Upper lobe of left lung (tissue), 4 donors: ENCODE measurements at regions not wholly inside any gene's neighbourhood (a gene's known extent, or its start where the extent isn't known, plus 50 kb on each side); places are given as distances from the start of the nearest gene placed in this dataset.

Experiments
- CTCF ChIP-seq, 6 experiments: fragments of 450-650 bp in 4 of 6; fragments of 200-600 bp in 2 of 6; sonication (generic) in 2 of 6; IDR thresholded peaks; one replicate each; pipeline ENCODE4 v1.5.1; 2016 to 2019; ENCODE audit warnings: antibody characterized with exemption in 6 of 6
- EP300 ChIP-seq, 4 donors: sonication (generic); formaldehyde crosslinking; IDR thresholded peaks; one replicate each; pipeline ENCODE4 v1.5.1; 2017; ENCODE audit warnings: antibody characterized with exemption in 4 of 4, control low read depth in 2 of 4
- POLR2A ChIP-seq, 4 donors: fragments of 450-650 bp; IDR thresholded peaks; one replicate each; pipeline ENCODE4 v1.5.1; 2016 to 2017; ENCODE audit warnings: antibody characterized with exemption in 4 of 4, mild to moderate bottlenecking in 2 of 4
- POLR2AphosphoS5 ChIP-seq, 2 donors: sonication (generic); formaldehyde crosslinking; IDR thresholded peaks; one replicate each; pipeline ENCODE4 v1.5.1; 2017; ENCODE audit warnings: antibody characterized with exemption in 2 of 2

- TF ChIP-seq EP300 (IDR thresholded peaks at IDR 0.05) (no peak), CTCF (IDR thresholded peaks at IDR 0.05) (no peak), POLR2A (IDR thresholded peaks at IDR 0.05) (no peak), POLR2AphosphoS5 (IDR thresholded peaks at IDR 0.05) (no peak)
These were observed 419.5 kb upstream of the NAALADL2 start for GRCh38 chr3:174439331-174440252.
